ENCODE measurements at regions not wholly inside any gene's neighbourhood (a gene's known extent, or its start where the extent isn't known, plus 50 kb on each side); places are given as distances from the start of the nearest gene placed in this dataset.

- FAIRE-seq (no peak), ATAC-seq (no peak), DNase-seq (ENCODE audit: low read depth in 1 of 2, low spot score in 1 of 2) (no peak)
- Histone ChIP-seq H3K4me2 (no peak overlapping the region), H3K4me1 (no peaks in the 10 kb centered on the region), H3K27ac (no peak overlapping the region), H3K9me3 (no peaks in the 10 kb centered on the region), H3K4me3 (no peak overlapping the region)
- ChIA-PET CTCF (no interaction called here), POLR2A (no interaction called here)
- TF ChIP-seq NPAS2 (CRISPR knock-in tag; IDR thresholded peaks at IDR 0.05; ENCODE audit: borderline replicate concordance) (no peak), ATOH8 (CRISPR knock-in tag; IDR thresholded peaks at IDR 0.05; ENCODE audit: low read depth) (no peak), HOXB5 (CRISPR knock-in tag; IDR thresholded peaks at IDR 0.05) (no peak), CBX8 (IDR thresholded peaks at IDR 0.05) (no peak), HOXB13 (CRISPR knock-in tag; IDR thresholded peaks at IDR 0.05; ENCODE audit: low read depth) (no peak), E2F6 (IDR thresholded peaks at IDR 0.05; ENCODE audit: borderline replicate concordance, low read depth) (no peak), ESRRA (IDR thresholded peaks at IDR 0.05; ENCODE audit: borderline replicate concordance, low read length) (no peak), ELK1 (IDR thresholded peaks at IDR 0.05; ENCODE audit: low read depth, low read length) (no peak), HOXA7 (CRISPR knock-in tag; IDR thresholded peaks at IDR 0.05) (no peak), POLR2AphosphoS2 (conservative IDR thresholded peaks at IDR 0.05; ENCODE audit: low read length) (no peak), HMGXB4 (CRISPR knock-in tag; IDR thresholded peaks at IDR 0.05; ENCODE audit: borderline replicate concordance) (no peak), HDAC2 (IDR thresholded peaks at IDR 0.05) (no peak), CHD4 (IDR thresholded peaks at IDR 0.05; ENCODE audit: borderline replicate concordance) (no peak), MYC (IDR thresholded peaks at IDR 0.05; ENCODE audit: borderline replicate concordance, low read length) (no peak), TP53 (CRISPR knock-in tag; IDR thresholded peaks at IDR 0.05) (no peak), NR3C1 (IDR thresholded peaks at IDR 0.05) (no peak)
- TF ChIP-seq, protein P1, sequence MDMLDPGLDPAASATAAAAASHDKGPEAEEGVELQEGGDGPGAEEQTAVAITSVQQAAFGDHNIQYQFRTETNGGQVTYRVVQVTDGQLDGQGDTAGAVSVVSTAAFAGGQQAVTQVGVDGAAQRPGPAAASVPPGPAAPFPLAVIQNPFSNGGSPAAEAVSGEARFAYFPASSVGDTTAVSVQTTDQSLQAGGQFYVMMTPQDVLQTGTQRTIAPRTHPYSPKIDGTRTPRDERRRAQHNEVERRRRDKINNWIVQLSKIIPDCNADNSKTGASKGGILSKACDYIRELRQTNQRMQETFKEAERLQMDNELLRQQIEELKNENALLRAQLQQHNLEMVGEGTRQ (IDR thresholded peaks at IDR 0.05): no peak
These were observed 1241.5 kb upstream of the SPRY2 start for GRCh38 chr13:81582381-81582780.

DNA sequence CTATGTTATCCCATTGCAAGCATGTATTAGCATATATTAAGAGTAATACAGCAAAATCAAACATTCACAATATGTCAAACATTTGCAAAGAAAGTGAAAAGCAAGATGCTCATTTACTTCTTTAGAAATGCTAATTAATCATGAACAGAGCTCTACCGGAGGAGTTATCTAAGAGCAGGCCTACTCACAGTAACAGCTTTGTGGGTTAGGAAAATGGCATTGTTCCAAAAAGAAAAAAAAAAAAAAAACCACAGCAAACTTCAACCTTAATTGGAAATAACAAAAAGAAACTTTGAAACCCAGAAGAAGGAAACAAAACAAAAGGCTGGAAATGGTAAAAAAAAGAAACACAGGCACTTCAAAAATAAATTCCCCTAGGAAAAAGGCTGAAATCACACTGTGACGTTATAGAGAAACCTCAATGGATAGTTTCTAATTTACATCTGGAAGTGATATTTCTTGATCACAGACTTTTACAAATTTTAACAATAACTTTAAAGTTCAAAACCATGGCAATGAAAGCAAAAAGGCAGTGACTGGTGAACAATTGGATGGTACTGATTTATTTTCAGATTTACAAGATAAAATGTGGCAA, 1236.8 kb upstream of the SPRY2 start:
- no peaks in the 10 kb centered on the region for H3K4me1 ChIP-seq
- ChIA-PET POLR2A (no interaction called here), CTCF (no interaction called here)
- no peaks in the 10 kb centered on the region for H3K9me3 ChIP-seq
- H3K27ac ChIP-seq: no peak overlapping the region
- no peak overlapping the region for H3K4me3 ChIP-seq
- ATAC-seq: no peak
- no peak for DNase-seq (ENCODE audit: low read depth in 1 of 2, low spot score in 1 of 2)
- FAIRE-seq: no peak
- WGBS (ENCODE audit: missing lambda C conversion rate): 64% methylated on average over 2 of the region's 2 CpGs
- TF ChIP-seq HES2 (IDR thresholded peaks at IDR 0.05) (no peak), CBX2 (IDR thresholded peaks at IDR 0.05; ENCODE audit: borderline replicate concordance, low read depth) (no peak)
- no peak overlapping the region for H3K4me2 ChIP-seq

Data from A549 (cell line).